H1 (cell line): ENCODE measurements at regions not wholly inside any gene's neighbourhood (a gene's known extent, or its start where the extent isn't known, plus 50 kb on each side); places are given as distances from the start of the nearest gene placed in this dataset.

Experiments used
- BRCA1 ChIP-seq: IDR thresholded peaks from 2 replicates; pipeline ENCODE4 v1.6.1; 2012; ENCODE audit warnings: low read depth, low read length, improper control_type of control experiment
- KDM1A ChIP-seq: fragments of 200-600, 300-600 bp; sonication (generic); IDR thresholded peaks from 2 replicates; pipeline ENCODE4 v1.7.1; 2016; ENCODE audit warnings: mild to moderate bottlenecking, low read length, borderline replicate concordance

DNA sequence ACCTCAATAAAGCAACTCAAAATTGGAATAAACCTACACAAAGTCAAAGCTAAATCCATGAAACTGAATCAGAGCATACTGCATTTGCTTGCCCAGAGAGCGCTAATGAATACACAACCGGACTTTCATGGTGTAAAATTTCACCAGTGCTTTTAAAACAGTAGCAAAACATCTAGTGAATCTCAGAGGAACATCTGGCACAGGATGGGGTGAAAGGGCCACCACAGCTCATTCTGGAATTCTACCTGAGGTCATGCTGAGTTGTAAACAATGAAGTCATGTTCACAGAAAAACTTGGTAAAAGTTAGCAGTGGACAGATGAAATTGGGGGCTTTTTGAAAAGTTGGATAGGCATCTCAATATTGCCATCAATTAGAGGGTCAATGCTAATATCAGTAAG lies 125.6 kb upstream of the STXBP5 start (continued):
- no peak for TF ChIP-seq BRCA1
- TF ChIP-seq KDM1A: no peak
